NCI-H1417 treated with DMSO at 0.1 percent for 48 hours (cell line): ENCODE measurements at regions not wholly inside any gene's neighbourhood (a gene's known extent, or its start where the extent isn't known, plus 50 kb on each side); places are given as distances from the start of the nearest gene placed in this dataset.

Experiments used
- DNase-seq: peaks from one replicate; lab custom pipeline; 2025; lab: John Stamatoyannopoulos, UW

- no peak for DNase-seq
Observed at GRCh38 chr6:91464718-91465117, 877.8 kb upstream of the MAP3K7 start.

DNA sequence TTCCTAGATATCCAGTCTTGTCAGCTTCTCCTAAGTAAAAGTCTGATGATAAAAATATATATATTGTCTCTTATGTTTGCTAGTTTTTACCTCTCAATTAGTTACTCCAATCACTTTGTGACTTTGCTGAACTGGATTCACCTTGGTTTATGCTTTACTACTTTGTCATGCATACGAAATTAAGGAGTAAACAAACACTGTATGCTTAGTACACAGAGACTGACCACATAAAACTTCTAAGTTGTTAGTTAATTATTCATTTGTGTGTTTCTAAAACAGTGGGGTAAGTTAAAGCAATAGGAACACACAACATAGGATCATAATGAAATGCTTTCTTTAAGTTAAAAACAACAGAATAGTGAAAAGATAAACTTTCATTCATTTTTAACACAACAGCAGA, 877.3 kb upstream of the MAP3K7 start:
- no peak for DNase-seq

DNA sequence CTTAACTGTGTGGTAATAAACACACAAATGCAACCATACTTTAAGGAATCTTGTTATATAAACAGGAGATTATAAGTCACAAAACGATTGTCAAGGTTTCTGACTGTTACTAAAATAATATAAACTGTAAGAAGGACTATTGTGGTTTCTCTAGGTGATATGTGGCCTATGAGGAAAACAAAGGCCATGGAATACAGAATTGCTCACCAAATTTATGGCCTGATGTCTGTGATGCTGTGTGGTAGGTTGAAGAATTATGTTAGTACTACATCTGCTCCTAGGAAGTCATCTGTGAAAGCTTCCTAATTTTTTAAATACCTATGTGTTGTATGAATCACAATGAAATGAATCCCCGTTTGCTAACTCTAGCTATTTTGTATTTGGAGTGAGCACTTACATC, 875.4 kb upstream of the MAP3K7 start:
- DNase-seq: no peak

GRCh38 chr6:91453224-91453878, 866.5 kb upstream of the MAP3K7 start:
- DNase-seq: no peak

GRCh38 chr6:91449539-91449938, 862.7 kb upstream of the MAP3K7 start:
- no peak for DNase-seq

DNA sequence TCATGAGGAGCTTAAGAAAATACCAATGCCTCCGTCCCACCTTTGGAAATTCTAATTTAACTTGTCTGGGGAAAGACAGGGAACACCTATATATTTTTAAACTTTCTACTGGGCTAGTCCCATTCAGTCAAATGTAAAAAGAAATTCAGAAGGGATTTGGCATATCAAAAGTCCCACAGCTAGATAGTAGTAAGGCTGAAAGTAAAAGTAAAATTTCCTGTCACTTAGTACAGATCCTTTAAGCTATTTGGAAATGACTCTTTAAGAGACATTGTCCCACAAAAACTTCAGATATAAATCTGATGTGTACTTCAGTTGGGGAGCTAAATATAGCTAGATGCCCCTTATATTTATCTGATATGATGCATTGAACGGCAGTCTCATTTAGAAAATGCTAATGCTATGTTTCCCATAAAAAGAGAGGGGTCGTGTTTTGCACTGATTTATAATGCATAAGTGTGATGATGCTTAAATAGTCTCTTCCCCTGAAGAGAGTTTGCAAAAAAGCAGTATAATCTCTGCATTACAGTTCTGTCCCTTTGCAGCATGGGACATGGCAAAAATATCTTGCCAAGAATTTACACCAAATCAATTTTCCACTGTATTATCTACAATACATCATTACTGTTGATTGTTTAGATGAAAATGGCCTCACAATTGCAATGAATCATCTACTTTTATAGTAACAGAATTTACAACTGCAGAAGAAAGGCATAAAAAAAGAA, 860.8 kb upstream of the MAP3K7 start:
- no peak for DNase-seq

GRCh38 chr6:91447081-91447480, 860.2 kb upstream of the MAP3K7 start:
- DNase-seq: no peak

- DNase-seq: no peak
Observed at GRCh38 chr6:91443405-91443804, 856.5 kb upstream of the MAP3K7 start.

DNA sequence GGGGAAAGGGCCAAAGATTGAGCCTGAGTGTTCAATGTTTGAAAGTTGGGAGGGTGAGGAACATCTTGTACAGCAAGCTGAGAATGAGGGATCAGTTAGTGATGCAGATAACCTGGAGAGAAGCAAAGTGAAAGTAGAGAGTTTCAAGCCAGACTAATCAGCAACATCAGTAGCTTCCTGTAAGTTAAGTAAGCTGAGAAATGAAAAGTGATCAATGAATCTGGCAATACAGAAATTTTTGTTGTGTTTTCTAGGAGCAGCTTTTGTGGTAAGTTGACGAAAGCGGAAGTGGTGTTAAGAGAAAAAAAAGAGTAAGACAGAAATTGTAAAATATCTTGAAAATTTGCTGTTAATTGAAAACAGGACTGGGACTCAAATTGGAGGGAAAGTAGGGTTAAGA, 855.5 kb upstream of the MAP3K7 start:
- DNase-seq: no peak

DNA sequence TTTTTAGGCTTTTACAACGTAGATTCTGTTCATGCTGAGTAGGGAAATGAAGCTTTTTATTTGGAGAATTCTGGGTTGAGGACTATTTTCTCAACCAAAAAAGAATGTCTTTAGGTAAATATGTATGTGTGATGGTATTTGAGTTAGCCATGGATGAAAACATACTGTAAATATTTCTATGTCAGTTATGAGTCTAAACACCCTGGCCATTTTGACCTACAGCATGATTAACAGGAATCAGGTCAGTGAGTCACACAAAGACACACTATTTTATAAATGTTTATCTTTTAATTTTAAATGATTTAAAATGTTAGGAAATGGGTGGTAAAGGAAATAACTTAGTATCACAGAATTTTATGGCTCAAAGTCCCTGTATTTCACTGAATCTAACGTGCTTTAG, 851.7 kb upstream of the MAP3K7 start:
- no peak for DNase-seq

DNA sequence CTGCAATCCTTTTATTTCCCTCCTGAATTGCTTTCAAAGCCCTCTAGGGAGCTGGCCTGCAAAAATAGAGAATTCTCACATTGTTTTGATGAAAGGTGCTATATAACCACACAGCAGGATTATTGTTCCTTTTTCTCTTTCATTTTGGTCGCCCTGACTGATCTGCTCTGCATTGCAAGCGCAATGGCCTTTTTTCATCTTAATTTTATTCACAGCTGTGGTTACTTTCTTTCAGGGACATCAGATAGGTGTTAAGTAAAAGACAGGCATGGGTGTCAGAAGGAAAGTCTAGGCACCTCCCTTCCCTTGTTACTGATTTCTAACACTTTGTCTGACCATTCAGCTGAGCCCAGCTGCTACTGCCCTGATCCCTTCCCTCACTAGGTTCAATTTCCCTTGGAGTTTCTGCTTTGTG, 850.5 kb upstream of the MAP3K7 start:
- no peak for DNase-seq

DNA sequence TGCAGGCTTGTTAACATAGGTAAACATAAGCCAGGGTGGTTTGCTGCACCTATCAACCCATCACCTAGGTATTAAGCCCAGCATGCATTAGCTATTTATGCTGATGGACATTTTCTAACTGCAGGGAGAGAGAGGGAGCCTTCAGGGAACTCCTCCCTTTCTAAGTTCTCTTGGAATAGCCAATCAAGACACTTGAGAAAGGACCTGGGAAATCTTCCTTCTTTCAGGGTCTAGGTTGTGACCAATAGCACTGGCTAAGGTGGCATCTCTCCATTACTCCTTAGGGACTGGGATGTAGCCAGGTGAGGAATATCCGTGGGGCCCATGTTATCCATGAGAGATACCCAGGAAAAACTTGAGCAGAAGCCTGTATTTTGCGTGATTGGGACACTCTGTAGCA, 849.6 kb upstream of the MAP3K7 start:
- DNase-seq: no peak

DNA sequence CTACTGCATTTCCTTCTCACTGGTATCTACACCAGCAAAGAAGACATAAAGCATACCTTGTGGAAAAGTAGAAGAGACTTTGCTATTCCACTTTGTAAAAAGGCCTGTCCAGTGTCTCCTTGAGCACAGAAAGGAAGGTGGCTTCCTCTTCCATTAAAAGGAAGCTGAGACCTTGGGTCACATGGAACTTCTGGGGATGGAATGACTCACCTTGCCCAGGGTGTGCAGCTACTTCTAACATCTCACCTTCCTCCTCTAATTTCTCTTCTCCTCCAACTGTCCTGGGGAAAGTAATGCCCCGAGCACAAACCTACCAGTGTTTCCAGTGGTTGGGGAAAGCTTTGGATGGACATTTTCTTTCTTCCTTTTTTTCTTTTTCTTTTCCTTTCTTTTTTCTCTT, 848.8 kb upstream of the MAP3K7 start:
- no peak for DNase-seq

GRCh38 chr6:91434576-91434975, 847.7 kb upstream of the MAP3K7 start:
- no peak for DNase-seq

- no peak for DNase-seq
Observed at GRCh38 chr6:91433660-91434534, 847.0 kb upstream of the MAP3K7 start.

DNA sequence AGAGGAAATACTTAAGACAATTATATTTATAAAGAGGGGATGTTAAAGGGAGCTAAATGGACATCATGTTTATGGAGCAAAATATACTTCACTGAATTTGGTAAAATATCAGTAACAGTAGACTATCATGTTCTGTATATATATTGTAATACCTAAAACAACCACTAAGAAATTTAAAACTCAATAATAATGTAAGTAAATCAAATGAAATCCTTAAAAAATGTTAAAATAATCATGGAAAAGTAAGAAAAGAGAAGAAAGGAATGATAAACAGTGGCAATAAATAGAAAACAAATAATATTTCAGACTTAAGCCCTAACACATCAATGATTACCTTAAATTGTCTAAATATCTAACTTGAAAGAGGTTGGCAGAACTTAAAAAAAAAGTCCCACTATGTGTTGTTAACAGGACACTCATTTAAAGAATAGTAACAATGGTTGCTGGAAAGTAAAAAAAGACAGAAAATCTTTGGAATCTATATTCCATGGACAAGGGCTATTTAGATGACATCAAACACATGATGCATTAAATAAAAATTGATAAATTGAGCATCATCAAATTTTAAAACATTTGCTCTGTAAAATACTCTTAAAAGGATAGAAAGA, 842.2 kb upstream of the MAP3K7 start:
- DNase-seq: no peak

DNA sequence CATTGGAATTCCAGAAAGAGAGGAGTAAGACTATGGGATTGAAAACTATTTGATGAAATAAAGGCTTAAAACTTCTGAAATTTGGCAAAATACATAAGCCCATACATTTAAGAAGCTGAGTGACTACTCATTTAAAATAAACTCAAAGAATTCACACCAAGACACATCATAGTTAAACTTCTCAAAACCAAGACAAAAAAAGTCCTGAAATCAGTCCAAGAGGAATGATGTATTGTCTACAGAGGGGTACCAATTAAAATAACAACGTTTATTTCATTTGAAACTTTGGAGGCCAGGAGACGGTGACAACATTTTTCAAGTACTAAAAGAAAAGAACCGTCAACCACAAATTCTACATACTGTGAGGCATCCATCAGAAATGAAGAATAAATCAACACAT, 841.4 kb upstream of the MAP3K7 start:
- no peak for DNase-seq

DNA sequence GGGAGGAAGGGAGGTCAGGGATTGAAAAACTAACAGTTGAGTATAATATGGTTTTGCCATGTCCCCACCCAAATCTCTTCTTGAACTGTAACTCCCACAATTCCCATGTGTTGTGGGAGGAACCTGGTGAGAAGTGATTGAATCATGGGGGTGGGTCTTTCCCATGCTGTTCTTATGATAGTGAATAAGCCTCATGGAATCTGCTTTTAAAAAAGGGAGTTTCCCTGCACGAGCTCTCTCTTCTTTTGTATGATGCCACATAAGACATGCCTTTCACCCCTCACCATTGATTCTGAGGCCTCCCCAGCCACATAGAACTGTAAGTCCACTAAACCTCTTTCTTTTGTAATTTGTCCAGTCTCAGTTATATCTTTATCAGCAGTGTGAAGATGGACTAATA, 833.4 kb upstream of the MAP3K7 start:
- no peak for DNase-seq

DNA sequence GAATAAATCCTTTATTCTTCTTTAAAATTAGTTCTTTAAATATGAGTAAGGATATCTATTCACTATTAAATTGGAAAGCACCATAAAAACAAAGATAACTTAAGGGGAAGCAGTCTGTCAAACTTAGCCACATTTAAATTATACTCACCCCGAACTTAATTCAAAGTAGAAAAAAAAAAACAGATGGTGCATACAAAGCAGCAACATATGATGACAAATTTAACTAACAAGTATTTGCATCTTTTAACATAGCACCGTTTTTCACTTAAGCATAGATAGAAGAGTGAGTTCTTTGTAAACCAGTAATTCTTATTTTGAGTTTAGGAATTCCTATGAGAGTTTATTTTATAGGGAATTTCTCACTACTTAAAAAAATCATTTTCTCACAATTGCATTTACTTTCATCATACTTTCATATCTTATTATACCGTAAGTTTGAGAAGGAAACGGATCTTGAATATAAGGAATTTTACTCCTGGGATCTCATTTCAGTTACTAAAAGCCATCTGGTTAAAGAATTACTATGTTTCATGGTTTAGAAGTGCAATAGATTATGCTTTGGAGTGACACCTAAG, 828.2 kb upstream of the MAP3K7 start:
- DNase-seq: no peak

GRCh38 chr6:91412532-91412931, 825.7 kb upstream of the MAP3K7 start:
- no peak for DNase-seq

- DNase-seq: no peak
Observed at GRCh38 chr6:91407706-91408105, 820.8 kb upstream of the MAP3K7 start.

GRCh38 chr6:91392951-91393350, 806.1 kb upstream of the MAP3K7 start:
- DNase-seq: no peak
